Trophoblast cell (in vitro differentiated cells and primary cell): ENCODE measurements at regions not wholly inside any gene's neighbourhood (a gene's known extent, or its start where the extent isn't known, plus 50 kb on each side); places are given as distances from the start of the nearest gene placed in this dataset.
A peak's percentile ranks its signal among the peaks of the same experiment; 100 is the strongest.

Experiments used
- DNase-seq, 2 donors: peaks; one replicate each; pipeline ENCODE4 v3.0.0-alpha.2; 2016
- H2AFZ ChIP-seq: 2 replicates; pipeline ENCODE4 v1.6.1; 2013; ENCODE audit warnings: low read length, moderate library complexity, mild to moderate bottlenecking; ENCODE audit not compliant: insufficient read depth, poor library complexity
- H2AK5ac ChIP-seq: 2 replicates; pipeline ENCODE4 v1.6.1; 2013; ENCODE audit warnings: mild to moderate bottlenecking, low read length
- H2BK120ac ChIP-seq: 2 replicates; pipeline ENCODE4 v1.6.1; 2013; ENCODE audit warnings: low read length, mild to moderate bottlenecking, moderate library complexity; ENCODE audit not compliant: insufficient read depth, poor library complexity
- H2BK12ac ChIP-seq: 2 replicates; pipeline ENCODE4 v1.6.1; 2013; ENCODE audit warnings: mild to moderate bottlenecking, low read length, moderate library complexity
- H2BK5ac ChIP-seq: 2 replicates; pipeline ENCODE4 v1.6.1; 2013; ENCODE audit warnings: low read length, low read depth, moderate library complexity, mild to moderate bottlenecking; ENCODE audit not compliant: poor library complexity
- H3K14ac ChIP-seq: 2 replicates; pipeline ENCODE4 v1.6.1; 2013; ENCODE audit warnings: mild to moderate bottlenecking, low read length
- H3K18ac ChIP-seq: 2 replicates; pipeline ENCODE4 v1.6.1; 2013; ENCODE audit warnings: mild to moderate bottlenecking, low read length
- H3K23ac ChIP-seq: 2 replicates; pipeline ENCODE4 v1.6.1; 2013; ENCODE audit warnings: low read length
- H3K27ac ChIP-seq: 2 replicates; pipeline ENCODE4 v1.5.1; 2013; ENCODE audit warnings: low read depth, mild to moderate bottlenecking, inconsistent platforms, low read length, moderate library complexity
- H3K27me3 ChIP-seq: 2 replicates; pipeline ENCODE4 v1.6.1; 2013; ENCODE audit warnings: inconsistent platforms, mild to moderate bottlenecking, low read length, moderate library complexity; ENCODE audit not compliant: insufficient read depth
- H3K36me3 ChIP-seq, 2 experiments: 1 replicate in 1 of 2; 2 replicates in 1 of 2; pipeline ENCODE4 v1.6.1; 2013; ENCODE audit warnings: low read length in 2 of 2, mild to moderate bottlenecking in 2 of 2, moderate library complexity in 1 of 2; ENCODE audit not compliant: insufficient read depth in 2 of 2, control insufficient read depth in 1 of 2
- H3K4ac ChIP-seq: 2 replicates; pipeline ENCODE4 v1.6.1; 2013; ENCODE audit warnings: low read depth, mild to moderate bottlenecking, low read length, moderate library complexity
- H3K4me1 ChIP-seq, 2 experiments: 1 replicate in 1 of 2; 2 replicates in 1 of 2; pipeline ENCODE4 v1.6.1; 2013; ENCODE audit warnings: low read length in 2 of 2, mild to moderate bottlenecking in 2 of 2, moderate library complexity in 1 of 2; ENCODE audit not compliant: insufficient read depth in 2 of 2, control insufficient read depth in 1 of 2
- H3K4me2 ChIP-seq: 2 replicates; pipeline ENCODE4 v1.6.1; 2013; ENCODE audit warnings: inconsistent platforms, mild to moderate bottlenecking, low read length, moderate library complexity
- H3K4me3 ChIP-seq: 2 replicates; pipeline ENCODE4 v1.5.1; 2013; ENCODE audit warnings: mild to moderate bottlenecking, low read depth, low read length, inconsistent platforms
- H3K79me1 ChIP-seq: one replicate; pipeline ENCODE4 v1.6.1; 2013; ENCODE audit warnings: low read length
- H3K79me2 ChIP-seq: 2 replicates; pipeline ENCODE4 v1.6.1; 2013; ENCODE audit warnings: low read length, mild to moderate bottlenecking; ENCODE audit not compliant: control insufficient read depth, insufficient read depth, poor library complexity
- H3K9ac ChIP-seq: 2 replicates; pipeline ENCODE4 v1.6.1; 2013; ENCODE audit warnings: mild to moderate bottlenecking, low read length
- H3K9me3 ChIP-seq: 2 replicates; pipeline ENCODE4 v1.6.1; 2013; ENCODE audit warnings: low read depth, mild to moderate bottlenecking, control low read depth, inconsistent platforms, low read length; ENCODE audit not compliant: insufficient read depth
- H4K12ac ChIP-seq: 2 replicates; pipeline ENCODE4 v1.6.1; 2013; ENCODE audit warnings: low read depth, mild to moderate bottlenecking, low read length, moderate library complexity
- H4K8ac ChIP-seq: 2 replicates; pipeline ENCODE4 v1.6.1; 2013; ENCODE audit warnings: low read depth, mild to moderate bottlenecking, low read length, moderate library complexity
- H4K91ac ChIP-seq: one replicate; pipeline ENCODE4 v1.6.1; 2013; ENCODE audit warnings: low read depth, mild to moderate bottlenecking, low read length, moderate library complexity
- WGBS: extraction: QIAGEN DNeasy Blood & Tissue Kit; methylation state at CpG from one replicate; pipeline ENCODE4 v1.1.7; 2013; ENCODE audit warnings: missing lambda C conversion rate; ENCODE audit not compliant: insufficient read length, insufficient coverage; ENCODE audit errors: extremely low coverage; 5-methylcytosine and 5-hydroxymethylcytosine counted together

DNA sequence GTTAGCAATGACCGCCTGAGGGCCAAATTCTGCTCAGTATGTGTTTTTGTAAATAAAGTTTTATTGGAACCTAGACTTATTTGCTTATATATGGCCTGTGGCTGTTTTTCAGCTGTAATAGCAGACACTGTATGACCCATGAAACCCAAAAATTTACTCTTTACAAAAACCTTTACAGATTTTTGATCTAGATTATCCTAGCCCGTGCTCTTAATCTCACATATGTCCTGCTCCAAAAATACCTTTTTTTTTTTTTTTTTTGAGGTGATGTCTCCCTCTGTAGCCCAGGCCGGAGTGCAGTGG is 148.0 kb upstream of the ZNF217 start:
- H3K9ac ChIP-seq: no peak overlapping the region
- no peak overlapping the region for H3K4ac ChIP-seq
- H3K27ac ChIP-seq: no peak overlapping the region
- no peaks in the 10 kb centered on the region for H3K9me3 ChIP-seq
- H3K18ac ChIP-seq: no peak overlapping the region
- no peak overlapping the region for H4K8ac ChIP-seq
- H3K14ac ChIP-seq: no peak overlapping the region
- H3K4me2 ChIP-seq: no peak overlapping the region
- no peaks in the 10 kb centered on the region for H3K27me3 ChIP-seq
- DNase-seq: no peak
- peaks cover 3% of the 10 kb centered on the region for H3K79me2 ChIP-seq
- H3K4me3 ChIP-seq: no peak overlapping the region
- H2BK120ac ChIP-seq: no peak overlapping the region
- no peaks in the 10 kb centered on the region for H3K36me3 ChIP-seq
- no CpG with 5 or more reads among the region's 3 CpGs for WGBS
- H4K91ac ChIP-seq: no peak overlapping the region
- H4K12ac ChIP-seq: no peak overlapping the region
- peaks cover 14 to 24% of the 10 kb centered on the region in 2 experiments for H3K4me1 ChIP-seq
- H3K79me1 ChIP-seq: peaks cover 33% of the 10 kb centered on the region
- H2BK12ac ChIP-seq: no peak overlapping the region
- no peak overlapping the region for H2BK5ac ChIP-seq
- H2AK5ac ChIP-seq: no peak overlapping the region
- H3K23ac ChIP-seq: no peak overlapping the region
- no peak overlapping the region for H2AFZ ChIP-seq

DNA sequence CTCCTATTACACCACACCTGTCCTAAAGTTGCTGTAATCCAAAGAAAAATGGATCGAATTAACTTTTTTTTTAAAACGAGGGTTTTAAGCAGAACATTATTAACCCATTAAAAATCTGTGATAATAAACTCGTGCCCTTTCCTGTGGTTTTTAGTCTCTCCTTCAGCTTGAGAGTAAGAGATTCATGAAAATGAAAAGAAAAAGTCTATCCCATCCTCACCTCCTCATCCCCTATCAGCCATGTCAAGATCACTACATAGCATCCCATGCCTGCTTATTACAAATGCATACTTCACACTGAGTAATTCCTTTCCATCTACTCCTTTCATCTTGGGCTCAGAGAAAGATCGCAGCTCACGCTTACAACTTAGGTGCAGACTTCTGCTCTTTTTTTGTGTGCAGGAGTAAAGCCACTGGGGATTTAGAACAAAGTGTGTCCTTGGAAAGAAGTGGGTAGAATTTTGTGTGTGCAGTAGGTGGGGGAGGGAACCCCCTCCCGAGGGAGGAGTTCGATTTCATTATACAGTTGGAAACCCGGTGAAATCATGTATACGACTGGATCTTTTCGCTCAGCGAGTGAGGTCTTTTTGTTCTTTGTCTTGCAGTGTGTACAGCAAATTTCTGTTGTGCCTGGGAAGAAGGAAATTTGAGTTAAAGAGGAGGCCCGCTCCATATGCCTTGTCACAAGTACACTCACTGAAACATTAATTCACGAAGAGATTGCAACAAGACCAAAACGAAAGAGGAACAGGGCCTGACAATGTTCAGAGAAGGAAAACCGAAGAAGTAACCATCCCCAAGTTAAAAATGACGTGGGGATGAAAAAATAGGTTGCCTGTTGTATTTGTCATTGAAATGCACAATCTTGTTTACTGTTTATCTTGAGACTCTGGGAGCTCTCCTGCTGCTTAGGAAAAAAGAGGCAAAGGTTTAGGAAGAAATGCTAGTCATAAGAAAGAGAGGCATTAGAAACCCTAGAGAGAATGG is 146.5 kb upstream of the ZNF217 start:
- Histone ChIP-seq H2BK12ac (peak overlapping the region; percentile 72), H2AK5ac (no peak overlapping the region), H3K4ac (peak overlapping the region; percentile 9), H3K4me3 (no peak overlapping the region), H3K36me3 (no peaks in the 10 kb centered on the region), H3K79me1 (peaks cover 39% of the 10 kb centered on the region), H2AFZ (peak overlapping the region; percentile 39), H3K27me3 (no peaks in the 10 kb centered on the region), H3K9ac (no peak overlapping the region), H4K12ac (peak overlapping the region; percentile 44), H3K4me1 (peaks cover 16 to 27% of the 10 kb centered on the region in 2 experiments), H3K9me3 (no peaks in the 10 kb centered on the region), H4K91ac (peak overlapping the region; percentile 60), H3K23ac (no peak overlapping the region), H3K18ac (no peak overlapping the region), H2BK5ac (peak overlapping the region; percentile 45), H4K8ac (peak overlapping the region; percentile 68), H2BK120ac (peak overlapping the region; percentile 84), H3K14ac (peak overlapping the region; percentile 68), H3K4me2 (no peak overlapping the region), H3K79me2 (peaks cover 5% of the 10 kb centered on the region), H3K27ac (peak overlapping the region; percentile 99)
- DNase-seq: peak in 1 of 2 donors; percentile 68
- WGBS: no CpG with 5 or more reads among the region's 16 CpGs

DNA sequence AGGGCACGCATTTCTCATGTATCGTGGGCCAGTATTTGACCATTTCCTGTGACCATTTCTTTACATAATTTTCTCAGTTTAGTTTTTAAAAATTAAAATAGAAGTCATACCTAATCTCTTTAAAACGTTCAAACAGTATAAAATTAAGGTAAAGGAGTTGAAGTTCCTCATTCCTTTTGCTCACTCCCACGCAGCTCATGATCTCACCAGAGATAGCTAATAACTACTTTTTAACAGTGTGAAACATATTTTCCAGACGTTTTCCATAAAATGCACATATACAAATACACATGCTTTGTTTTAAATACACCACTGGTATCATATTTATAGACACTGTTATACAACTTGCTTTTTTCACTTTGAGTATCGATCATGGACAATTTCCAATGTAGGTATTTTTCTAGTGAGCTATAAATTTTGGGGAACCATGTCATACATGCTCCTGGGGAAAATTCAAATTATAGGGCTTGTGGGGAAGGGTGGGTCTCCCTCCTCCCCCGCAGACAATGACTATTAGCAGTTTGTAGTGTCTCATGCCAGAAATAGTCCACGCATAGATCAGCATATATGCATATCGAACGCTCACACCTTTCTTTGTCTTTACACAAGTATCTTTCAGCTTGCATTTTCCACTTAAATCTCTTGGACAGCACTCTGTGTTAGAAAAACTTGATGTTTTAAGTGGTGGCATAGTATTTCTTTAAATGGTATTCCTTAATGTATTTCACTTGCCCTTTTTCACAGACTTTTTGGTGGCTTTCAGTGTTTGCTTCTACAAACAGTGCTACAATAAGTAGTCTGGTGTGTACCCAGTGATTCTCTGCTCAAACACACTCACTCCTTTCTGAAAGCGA is 145.5 kb upstream of the ZNF217 start:
- Histone ChIP-seq H3K9ac (no peak overlapping the region), H3K79me2 (peaks cover 5% of the 10 kb centered on the region), H3K79me1 (peaks cover 44% of the 10 kb centered on the region), H2AK5ac (peak overlapping the region; percentile 65), H2BK120ac (peak overlapping the region; percentile 91), H4K8ac (peak overlapping the region; percentile 78), H3K4ac (no peak overlapping the region), H2BK5ac (peak overlapping the region; percentile 95), H3K18ac (peak overlapping the region; percentile 72), H3K4me2 (peak overlapping the region; percentile 26), H3K36me3 (no peaks in the 10 kb centered on the region), H3K27me3 (no peaks in the 10 kb centered on the region), H3K14ac (peak overlapping the region; percentile 79), H3K23ac (no peak overlapping the region), H3K4me1 (peaks cover 17 to 31% of the 10 kb centered on the region in 2 experiments), H2AFZ (peak overlapping the region; percentile 31), H3K4me3 (no peak overlapping the region), H4K91ac (peak overlapping the region; percentile 90), H3K9me3 (no peaks in the 10 kb centered on the region), H3K27ac (peak overlapping the region; percentile 99), H4K12ac (no peak overlapping the region), H2BK12ac (peak overlapping the region; percentile 97)
- no CpG with 5 or more reads among the region's 11 CpGs for WGBS
- DNase-seq: peak in 1 of 2 donors; percentile 48
